ENCODE measurements at regions not wholly inside any gene's neighbourhood (a gene's known extent, or its start where the extent isn't known, plus 50 kb on each side); places are given as distances from the start of the nearest gene placed in this dataset.

- Histone ChIP-seq H3K4me3 (ENCODE audit: low read depth in 1 of 2, low read length in 2 of 2) (no peak overlapping the region), H3K9me3 (ENCODE audit: control insufficient read depth in 1 of 2, low read length in 2 of 2) (no peaks in the 10 kb centered on the region), H3K27ac (ENCODE audit: low read depth, low read length) (no peak overlapping the region), H3K36me3 (ENCODE audit: control insufficient read depth in 1 of 2, insufficient read depth in 2 of 2, low read length in 2 of 2) (no peaks in the 10 kb centered on the region), H3K9ac (ENCODE audit: low read depth in 1 of 2, low read length in 2 of 2) (no peak overlapping the region), H3K27me3 (ENCODE audit: control insufficient read depth in 1 of 2, insufficient read depth in 2 of 2, low read length in 2 of 2) (no peaks in the 10 kb centered on the region), H3K4me1 (ENCODE audit: control insufficient read depth in 1 of 2, insufficient read depth in 2 of 2, low read length in 2 of 2) (peaks cover 0 to 4% of the 10 kb centered on the region in 2 donors)
These were observed 76.4 kb upstream of the SMIM36 start for GRCh38 chr17:55587608-55588139.

- Histone ChIP-seq H3K27me3 (ENCODE audit: control insufficient read depth in 1 of 2, insufficient read depth in 2 of 2, low read length in 2 of 2) (no peaks in the 10 kb centered on the region), H3K4me3 (ENCODE audit: low read depth in 1 of 2, low read length in 2 of 2) (no peak overlapping the region), H3K27ac (ENCODE audit: low read depth, low read length) (no peak overlapping the region), H3K9me3 (ENCODE audit: control insufficient read depth in 1 of 2, low read length in 2 of 2) (no peaks in the 10 kb centered on the region), H3K4me1 (ENCODE audit: control insufficient read depth in 1 of 2, insufficient read depth in 2 of 2, low read length in 2 of 2) (peaks cover 0 to 4% of the 10 kb centered on the region in 2 donors), H3K36me3 (ENCODE audit: control insufficient read depth in 1 of 2, insufficient read depth in 2 of 2, low read length in 2 of 2) (no peaks in the 10 kb centered on the region), H3K9ac (ENCODE audit: low read depth in 1 of 2, low read length in 2 of 2) (no peak overlapping the region)
These were observed 74.4 kb upstream of the SMIM36 start for GRCh38 chr17:55585629-55586028.

DNA sequence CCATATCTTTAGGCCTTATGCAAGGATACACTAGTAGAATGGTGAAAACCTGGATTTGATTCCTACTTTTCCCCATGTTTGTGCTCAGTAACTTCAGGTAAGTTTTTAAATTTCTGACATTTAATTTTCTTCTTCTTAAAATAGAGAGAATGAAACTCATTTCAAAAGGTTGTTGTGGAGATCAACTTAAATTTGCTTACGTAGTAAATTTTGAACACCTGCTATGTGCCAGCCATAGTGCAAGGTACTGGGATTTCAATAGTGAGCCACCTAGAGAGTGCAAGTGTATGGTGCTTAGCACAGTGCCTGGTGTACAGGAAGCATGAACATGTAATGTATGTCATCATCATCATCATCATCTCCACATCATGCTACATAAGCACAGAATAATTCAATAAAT lies 73.6 kb upstream of the SMIM36 start:
- no peak overlapping the region for H3K9ac ChIP-seq (ENCODE audit: low read depth in 1 of 2, low read length in 2 of 2)
- no peaks in the 10 kb centered on the region for H3K36me3 ChIP-seq (ENCODE audit: control insufficient read depth in 1 of 2, insufficient read depth in 2 of 2, low read length in 2 of 2)
- H3K27ac ChIP-seq (ENCODE audit: low read depth, low read length): no peak overlapping the region

GRCh38 chr17:55584055-55584685 lies 72.9 kb upstream of the SMIM36 start:
- no peak overlapping the region for H3K9ac ChIP-seq (ENCODE audit: low read depth in 1 of 2, low read length in 2 of 2)
- no peaks in the 10 kb centered on the region for H3K27me3 ChIP-seq (ENCODE audit: control insufficient read depth in 1 of 2, insufficient read depth in 2 of 2, low read length in 2 of 2)
- no peak overlapping the region for H3K4me3 ChIP-seq (ENCODE audit: low read depth in 1 of 2, low read length in 2 of 2)
- no peaks in the 10 kb centered on the region for H3K9me3 ChIP-seq (ENCODE audit: control insufficient read depth in 1 of 2, low read length in 2 of 2)
- H3K27ac ChIP-seq (ENCODE audit: low read depth, low read length): no peak overlapping the region
- peaks cover 0 to 4% of the 10 kb centered on the region in 2 donors for H3K4me1 ChIP-seq (ENCODE audit: control insufficient read depth in 1 of 2, insufficient read depth in 2 of 2, low read length in 2 of 2)
- no peaks in the 10 kb centered on the region for H3K36me3 ChIP-seq (ENCODE audit: control insufficient read depth in 1 of 2, insufficient read depth in 2 of 2, low read length in 2 of 2)

More for the DNA sequence above, 73.6 kb upstream of the SMIM36 start:
- Histone ChIP-seq H3K4me3 (ENCODE audit: low read depth in 1 of 2, low read length in 2 of 2) (no peak overlapping the region), H3K9me3 (ENCODE audit: control insufficient read depth in 1 of 2, low read length in 2 of 2) (no peaks in the 10 kb centered on the region), H3K27me3 (ENCODE audit: control insufficient read depth in 1 of 2, insufficient read depth in 2 of 2, low read length in 2 of 2) (no peaks in the 10 kb centered on the region), H3K4me1 (ENCODE audit: control insufficient read depth in 1 of 2, insufficient read depth in 2 of 2, low read length in 2 of 2) (peaks cover 0 to 4% of the 10 kb centered on the region in 2 donors)

- Histone ChIP-seq H3K4me1 (ENCODE audit: control insufficient read depth in 1 of 2, insufficient read depth in 2 of 2, low read length in 2 of 2) (no peaks in the 10 kb centered on the region), H3K9me3 (ENCODE audit: control insufficient read depth in 1 of 2, low read length in 2 of 2) (no peaks in the 10 kb centered on the region), H3K36me3 (ENCODE audit: control insufficient read depth in 1 of 2, insufficient read depth in 2 of 2, low read length in 2 of 2) (no peaks in the 10 kb centered on the region), H3K9ac (ENCODE audit: low read depth in 1 of 2, low read length in 2 of 2) (no peak overlapping the region), H3K27ac (ENCODE audit: low read depth, low read length) (no peak overlapping the region), H3K4me3 (ENCODE audit: low read depth in 1 of 2, low read length in 2 of 2) (no peak overlapping the region), H3K27me3 (ENCODE audit: control insufficient read depth in 1 of 2, insufficient read depth in 2 of 2, low read length in 2 of 2) (no peaks in the 10 kb centered on the region)
These were observed 71.6 kb upstream of the SMIM36 start for GRCh38 chr17:55582897-55583296.

- Histone ChIP-seq H3K4me3 (ENCODE audit: low read depth in 1 of 2, low read length in 2 of 2) (no peak overlapping the region), H3K9ac (ENCODE audit: low read depth in 1 of 2, low read length in 2 of 2) (no peak overlapping the region), H3K4me1 (ENCODE audit: control insufficient read depth in 1 of 2, insufficient read depth in 2 of 2, low read length in 2 of 2) (peaks cover 7 to 9% of the 10 kb centered on the region in 2 donors), H3K9me3 (ENCODE audit: control insufficient read depth in 1 of 2, low read length in 2 of 2) (no peaks in the 10 kb centered on the region), H3K27ac (ENCODE audit: low read depth, low read length) (no peak overlapping the region), H3K27me3 (ENCODE audit: control insufficient read depth in 1 of 2, insufficient read depth in 2 of 2, low read length in 2 of 2) (no peaks in the 10 kb centered on the region), H3K36me3 (ENCODE audit: control insufficient read depth in 1 of 2, insufficient read depth in 2 of 2, low read length in 2 of 2) (no peaks in the 10 kb centered on the region)
These were observed 69.4 kb upstream of the SMIM36 start for GRCh38 chr17:55580596-55581133.

DNA sequence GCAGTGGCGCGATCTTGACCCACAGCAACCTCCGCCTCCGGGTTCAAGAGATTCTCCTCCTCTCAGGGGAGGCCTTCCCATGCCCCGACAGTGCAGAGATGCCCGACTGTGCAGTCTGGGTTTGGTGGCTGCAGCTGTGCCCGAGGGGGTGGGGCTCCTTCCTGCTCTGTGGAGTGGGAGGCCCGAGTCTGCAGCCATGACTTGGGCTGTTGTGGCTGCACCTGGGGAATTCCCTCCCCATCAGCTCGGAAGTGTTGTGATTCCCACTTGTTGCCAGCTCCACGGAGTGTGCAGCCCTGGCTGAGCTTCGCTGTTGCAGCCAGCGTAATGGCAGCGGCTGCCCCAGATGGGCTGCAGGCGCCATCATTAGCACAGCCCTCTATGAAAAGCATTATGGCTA lies 66.4 kb upstream of the SMIM36 start:
- Histone ChIP-seq H3K9me3 (ENCODE audit: control insufficient read depth in 1 of 2, low read length in 2 of 2) (no peaks in the 10 kb centered on the region), H3K36me3 (ENCODE audit: control insufficient read depth in 1 of 2, insufficient read depth in 2 of 2, low read length in 2 of 2) (no peaks in the 10 kb centered on the region), H3K4me1 (ENCODE audit: control insufficient read depth in 1 of 2, insufficient read depth in 2 of 2, low read length in 2 of 2) (peaks cover 7 to 9% of the 10 kb centered on the region in 2 donors), H3K27me3 (ENCODE audit: control insufficient read depth in 1 of 2, insufficient read depth in 2 of 2, low read length in 2 of 2) (no peaks in the 10 kb centered on the region), H3K4me3 (ENCODE audit: low read depth in 1 of 2, low read length in 2 of 2) (peak overlapping the region; percentile 64 to 65), H3K9ac (ENCODE audit: low read depth in 1 of 2, low read length in 2 of 2) (no peak overlapping the region), H3K27ac (ENCODE audit: low read depth, low read length) (peak overlapping the region; percentile 54)

DNA sequence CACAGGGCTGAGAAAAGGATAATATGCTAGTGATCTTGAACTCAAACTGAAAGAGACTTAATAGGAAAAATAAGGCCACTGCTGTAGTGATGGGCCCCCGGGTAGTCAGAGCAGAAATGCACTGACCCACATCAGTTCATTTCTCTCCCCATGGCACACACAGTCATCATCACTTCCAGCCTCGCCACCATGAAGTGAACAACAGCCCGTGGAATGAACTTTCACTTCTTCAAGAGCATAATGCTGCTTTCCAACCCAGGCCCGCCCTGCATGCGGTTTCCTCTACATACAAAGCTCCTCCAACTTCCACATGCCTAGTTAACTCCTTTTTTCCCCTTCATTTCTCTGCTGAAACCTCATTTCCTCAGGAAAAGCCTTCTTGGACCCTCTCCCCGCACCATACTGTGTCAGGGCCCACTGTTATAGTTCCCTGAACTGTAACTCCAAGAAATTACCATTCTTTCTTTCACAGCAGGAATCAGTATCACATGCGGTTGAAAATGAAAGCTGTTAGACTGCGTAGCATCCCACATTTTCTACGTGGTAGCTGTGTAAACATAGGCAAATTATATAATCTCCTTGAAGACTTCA lies 65.8 kb upstream of the SMIM36 start:
- Histone ChIP-seq H3K36me3 (ENCODE audit: control insufficient read depth in 1 of 2, insufficient read depth in 2 of 2, low read length in 2 of 2) (no peaks in the 10 kb centered on the region), H3K9ac (ENCODE audit: low read depth in 1 of 2, low read length in 2 of 2) (peak overlapping the region; percentile 23 to 35), H3K4me1 (ENCODE audit: control insufficient read depth in 1 of 2, insufficient read depth in 2 of 2, low read length in 2 of 2) (peaks cover 7 to 9% of the 10 kb centered on the region in 2 donors), H3K27ac (ENCODE audit: low read depth, low read length) (peak overlapping the region; percentile 66), H3K9me3 (ENCODE audit: control insufficient read depth in 1 of 2, low read length in 2 of 2) (no peaks in the 10 kb centered on the region), H3K4me3 (ENCODE audit: low read depth in 1 of 2, low read length in 2 of 2) (peak overlapping the region; percentile 64 to 65), H3K27me3 (ENCODE audit: control insufficient read depth in 1 of 2, insufficient read depth in 2 of 2, low read length in 2 of 2) (no peaks in the 10 kb centered on the region)

DNA sequence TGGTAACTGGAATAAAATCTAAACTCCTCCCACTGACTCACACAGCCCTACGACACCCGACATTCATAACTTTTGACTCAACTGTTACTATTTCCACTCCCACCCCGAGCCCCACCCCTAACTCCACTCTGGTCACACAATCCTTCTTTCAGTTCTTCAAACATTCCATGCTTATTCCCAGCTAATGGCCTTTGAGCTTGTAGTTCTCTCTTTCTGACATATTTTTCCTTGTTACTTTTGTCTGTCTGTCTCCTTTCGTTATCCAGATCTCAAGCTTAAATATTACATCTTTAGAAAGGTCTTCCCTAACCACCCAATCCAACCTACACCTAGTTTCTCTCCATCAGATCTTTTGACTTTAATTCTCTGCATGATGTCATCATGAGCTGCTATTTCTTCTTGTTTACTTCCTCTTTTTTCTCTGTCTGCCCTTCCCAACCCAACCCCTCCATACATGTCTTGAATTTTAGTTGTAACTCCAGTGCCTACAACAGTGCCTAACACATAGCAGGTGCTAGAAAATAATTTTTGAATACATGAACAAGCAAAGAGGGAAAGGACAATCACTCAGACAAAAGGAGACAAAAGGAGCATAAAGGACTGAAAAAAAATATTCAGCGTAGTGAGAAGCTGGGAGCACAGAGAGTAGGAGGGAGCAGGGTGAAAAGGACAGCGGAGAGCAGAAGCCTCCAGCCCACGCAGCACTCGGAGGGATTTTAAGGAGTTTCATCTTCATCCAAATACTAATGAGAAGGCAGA lies 65.2 kb upstream of the SMIM36 start:
- Histone ChIP-seq H3K4me3 (ENCODE audit: low read depth in 1 of 2, low read length in 2 of 2) (peak overlapping the region; percentile 64 to 65), H3K4me1 (ENCODE audit: control insufficient read depth in 1 of 2, insufficient read depth in 2 of 2, low read length in 2 of 2) (peaks cover 7 to 9% of the 10 kb centered on the region in 2 donors), H3K9me3 (ENCODE audit: control insufficient read depth in 1 of 2, low read length in 2 of 2) (no peaks in the 10 kb centered on the region), H3K9ac (ENCODE audit: low read depth in 1 of 2, low read length in 2 of 2) (peak overlapping the region; percentile 23 to 35), H3K36me3 (ENCODE audit: control insufficient read depth in 1 of 2, insufficient read depth in 2 of 2, low read length in 2 of 2) (no peaks in the 10 kb centered on the region), H3K27ac (ENCODE audit: low read depth, low read length) (peak overlapping the region; percentile 66), H3K27me3 (ENCODE audit: control insufficient read depth in 1 of 2, insufficient read depth in 2 of 2, low read length in 2 of 2) (no peaks in the 10 kb centered on the region)

Data from duodenal mucosa (tissue), 2 donors.